Motor neuron (in vitro differentiated cells): ENCODE measurements at regions not wholly inside any gene's neighbourhood (a gene's known extent, or its start where the extent isn't known, plus 50 kb on each side); places are given as distances from the start of the nearest gene placed in this dataset.

Source experiments
- ATAC-seq, 8 experiments: fragments of 200-7000 bp; cut with Tn5 transposase; replicated peaks in 6 of 8; 2 replicates each; pipeline ENCODE4 v1.8.0; 2021; ENCODE audit warnings: mild to moderate bottlenecking in 8 of 8, moderate library complexity in 8 of 8
- H3K27ac ChIP-seq, 2 donors: fragments of 250-450 bp; sonication (Bioruptor Pico); 2 replicates each; pipeline ENCODE4 v1.9.0; 2021; ENCODE audit warnings: antibody characterized with exemption in 2 of 2, mild to moderate bottlenecking in 2 of 2, moderate library complexity in 1 of 2
- H3K4me1 ChIP-seq, 2 donors: fragments of 250-450 bp; sonication (Bioruptor Pico); replicated peaks in 1 of 2; 2 replicates each; pipeline ENCODE4 v1.6.1; 2021; ENCODE audit warnings: antibody characterized with exemption in 2 of 2, mild to moderate bottlenecking in 2 of 2, moderate library complexity in 1 of 2
- H3K4me3 ChIP-seq, 5 donors: fragments of 250-450 bp; sonication (Bioruptor Pico); 2 replicates each; pipeline ENCODE4 v1.9.0; 2021; ENCODE audit warnings: antibody characterized with exemption in 5 of 5, mild to moderate bottlenecking in 5 of 5, moderate library complexity in 4 of 5
- WGBS, 10 experiments: fragments of 450-650 bp; shearing (Covaris generic); methylation state at CpG; one replicate each; pipeline ENCODE4 v1.0.0; 2022; 5-methylcytosine and 5-hydroxymethylcytosine counted together
- in situ Hi-C, 9 experiments: fragments of 400-800 bp; cut with MboI; loops; one replicate each; pipeline ENCODE4 v1.15.0; 2021; ENCODE audit warnings: low sequenced_read_pairs in 9 of 9, low pct_unique_long_range_greater_than_20kb in 2 of 9; ENCODE audit not compliant: unreplicated experiment in 9 of 9

DNA sequence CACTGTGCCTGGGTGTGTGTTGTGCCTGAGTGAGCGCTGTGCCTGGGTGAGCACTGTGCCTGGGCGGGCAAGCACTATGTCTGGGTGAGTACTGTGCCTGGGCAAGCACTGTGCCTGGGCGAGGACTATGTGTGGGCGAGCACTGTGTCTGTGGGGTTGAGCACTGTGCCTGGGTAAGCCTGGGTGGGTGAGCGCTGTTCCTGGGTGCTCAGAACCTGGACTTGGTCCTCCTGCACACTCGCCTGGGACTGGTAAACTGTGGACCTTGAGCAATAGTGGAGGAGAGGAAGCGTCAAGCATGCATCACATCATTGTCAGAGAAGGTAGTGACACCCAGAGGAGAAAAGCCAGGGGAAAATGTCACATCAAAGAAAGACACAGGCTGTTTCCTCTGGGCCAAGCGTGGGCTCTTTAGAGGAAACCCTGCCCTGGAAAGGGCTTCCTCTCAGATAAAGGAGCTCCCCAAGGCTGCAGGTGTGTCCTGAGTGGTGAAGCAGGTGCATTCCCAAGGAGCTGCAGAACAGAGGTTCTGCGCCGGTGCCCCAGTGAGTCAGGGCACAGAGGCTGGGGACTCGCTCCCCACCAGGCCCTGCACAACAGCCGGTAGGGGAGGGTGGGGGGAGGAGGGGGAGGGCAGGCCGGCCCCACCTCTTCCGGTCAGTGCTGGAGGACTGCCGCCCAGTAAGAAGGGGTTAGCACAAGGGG, 141.2 kb downstream of the TEX29 start:
- WGBS, 10 experiments, result 0 to 100% (median 49%) methylated on average over 1 to 4 of the region's 15 CpGs; no CpG with 5 or more reads in 5 of the 10 experiments
- ATAC-seq, result peak in 2 of 8 experiments; percentile 7 to 8
- in situ Hi-C loops, result loop anchor here in 5 of 9 experiments (25.0 kb wide), 2 partner anchors 976 to 1151 kb away; no protein-coding TSS in a partner anchor
- Histone ChIP-seq H3K4me1 (no peaks in the 10 kb centered on the region), H3K4me3 (no peak overlapping the region), H3K27ac (no peak overlapping the region)

DNA sequence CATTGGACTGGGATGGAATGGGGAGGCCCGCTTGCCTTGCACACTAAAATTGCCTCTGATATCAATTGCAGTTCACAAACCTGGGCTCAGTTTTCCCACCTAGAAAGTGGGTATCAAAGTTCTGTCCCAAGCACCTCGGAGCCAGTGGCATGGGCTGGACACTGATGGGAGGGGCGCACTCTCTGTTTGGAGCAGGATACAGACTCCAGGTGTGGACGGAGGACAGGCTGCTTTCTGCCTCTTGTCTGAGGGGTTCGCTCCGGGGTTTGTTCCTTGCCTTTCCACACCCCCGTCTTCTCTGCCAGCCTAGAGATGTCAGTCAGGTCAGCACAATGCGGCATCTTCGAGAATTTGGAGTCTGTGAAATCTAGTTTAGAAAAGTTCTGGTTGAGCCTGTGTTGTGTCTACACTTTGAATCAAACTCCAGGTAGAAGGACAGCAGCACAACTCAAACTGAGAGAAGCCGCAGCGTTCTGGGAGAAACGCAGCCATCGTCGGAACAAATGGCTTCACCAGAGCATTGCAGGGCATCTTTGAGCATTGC, 141.9 kb downstream of the TEX29 start:
- Histone ChIP-seq H3K4me1 (no peaks in the 10 kb centered on the region), H3K4me3 (no peak overlapping the region), H3K27ac (no peak overlapping the region)
- in situ Hi-C loops, result loop anchor here in 5 of 9 experiments (25.0 kb wide), 2 partner anchors 975 to 1150 kb away; no protein-coding TSS in a partner anchor
- 57 to 79% (median 67%) methylated on average over 2 to 8 of the region's 14 CpGs; no CpG with 5 or more reads in 6 of the 10 experiments for WGBS, 10 experiments
- ATAC-seq, result no peak

DNA sequence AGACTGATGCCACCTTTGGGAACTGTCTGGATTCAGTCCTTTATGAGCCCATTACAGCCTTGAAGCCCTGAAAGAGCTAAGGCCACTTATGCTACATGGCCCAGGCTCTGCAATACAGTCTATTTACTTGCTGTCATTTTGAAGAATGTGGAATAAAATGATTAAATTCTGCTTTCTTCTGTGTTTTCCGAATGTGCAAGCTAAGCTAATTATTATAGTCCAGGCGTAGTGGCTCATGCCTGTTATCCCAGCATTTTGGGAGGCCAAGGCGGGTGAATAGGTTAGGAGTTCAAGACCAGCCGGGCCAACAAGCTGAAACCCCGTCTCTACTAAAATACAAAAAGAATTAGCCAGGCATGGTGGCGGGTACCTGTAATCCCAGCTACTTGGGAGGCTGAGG, 142.5 kb downstream of the TEX29 start:
- Histone ChIP-seq H3K27ac (no peak overlapping the region), H3K4me1 (no peaks in the 10 kb centered on the region), H3K4me3 (no peak overlapping the region)
- in situ Hi-C loops, result loop anchor here in 5 of 9 experiments (25.0 kb wide), 2 partner anchors 974 to 1149 kb away; no protein-coding TSS in a partner anchor
- WGBS, 10 experiments, result 22 to 94% (median 81%) methylated on average over 1 to 6 of the region's 6 CpGs; no CpG with 5 or more reads in 3 of the 10 experiments
- ATAC-seq, result no peak

DNA sequence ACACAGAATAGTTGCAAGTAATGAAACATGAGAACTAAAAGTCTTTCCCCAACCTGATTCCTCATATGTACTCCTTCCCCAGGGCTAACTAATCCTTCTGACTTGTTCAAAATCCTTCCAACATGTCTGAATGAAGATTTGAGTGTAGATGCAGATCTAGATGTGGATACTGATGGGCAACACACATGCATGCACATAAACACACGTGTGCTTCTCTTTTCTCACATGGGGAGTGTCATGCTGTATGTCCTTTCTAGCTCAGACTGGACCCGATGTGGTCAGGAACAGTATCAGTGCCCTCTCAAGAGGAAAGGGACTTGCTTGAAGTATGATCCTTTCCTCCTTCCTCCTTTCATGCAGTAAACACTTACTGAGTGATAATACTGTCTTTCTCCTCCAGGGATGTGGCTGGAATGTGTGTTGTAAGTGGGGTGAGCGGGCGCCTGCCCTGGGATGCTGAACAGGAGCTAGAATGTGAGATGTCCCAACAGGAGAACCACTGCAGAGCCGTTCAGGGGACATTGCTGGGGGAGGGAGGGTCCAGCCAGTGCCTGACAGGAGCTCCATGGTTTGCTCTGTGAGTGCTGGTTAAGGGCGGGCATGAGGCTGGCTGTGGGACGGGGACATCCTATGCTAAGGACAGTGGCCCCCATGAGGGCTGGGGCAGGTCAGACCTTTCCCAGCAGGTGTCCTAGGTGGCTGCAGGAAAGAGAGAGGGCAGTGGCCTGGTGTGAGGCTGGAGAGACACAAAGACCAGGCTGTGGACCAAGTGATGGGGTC, 146.9 kb downstream of the TEX29 start:
- Histone ChIP-seq H3K27ac (no peak overlapping the region), H3K4me3 (no peak overlapping the region), H3K4me1 (no peaks in the 10 kb centered on the region)
- WGBS, 10 experiments, result 20 to 100% (median 49%) methylated on average over 1 to 2 of the region's 7 CpGs; no CpG with 5 or more reads in 4 of the 10 experiments
- in situ Hi-C loops, result loop anchor here in 5 of 9 experiments (25.0 kb wide), 2 partner anchors 970 to 1145 kb away; no protein-coding TSS in a partner anchor
- no peak for ATAC-seq

DNA sequence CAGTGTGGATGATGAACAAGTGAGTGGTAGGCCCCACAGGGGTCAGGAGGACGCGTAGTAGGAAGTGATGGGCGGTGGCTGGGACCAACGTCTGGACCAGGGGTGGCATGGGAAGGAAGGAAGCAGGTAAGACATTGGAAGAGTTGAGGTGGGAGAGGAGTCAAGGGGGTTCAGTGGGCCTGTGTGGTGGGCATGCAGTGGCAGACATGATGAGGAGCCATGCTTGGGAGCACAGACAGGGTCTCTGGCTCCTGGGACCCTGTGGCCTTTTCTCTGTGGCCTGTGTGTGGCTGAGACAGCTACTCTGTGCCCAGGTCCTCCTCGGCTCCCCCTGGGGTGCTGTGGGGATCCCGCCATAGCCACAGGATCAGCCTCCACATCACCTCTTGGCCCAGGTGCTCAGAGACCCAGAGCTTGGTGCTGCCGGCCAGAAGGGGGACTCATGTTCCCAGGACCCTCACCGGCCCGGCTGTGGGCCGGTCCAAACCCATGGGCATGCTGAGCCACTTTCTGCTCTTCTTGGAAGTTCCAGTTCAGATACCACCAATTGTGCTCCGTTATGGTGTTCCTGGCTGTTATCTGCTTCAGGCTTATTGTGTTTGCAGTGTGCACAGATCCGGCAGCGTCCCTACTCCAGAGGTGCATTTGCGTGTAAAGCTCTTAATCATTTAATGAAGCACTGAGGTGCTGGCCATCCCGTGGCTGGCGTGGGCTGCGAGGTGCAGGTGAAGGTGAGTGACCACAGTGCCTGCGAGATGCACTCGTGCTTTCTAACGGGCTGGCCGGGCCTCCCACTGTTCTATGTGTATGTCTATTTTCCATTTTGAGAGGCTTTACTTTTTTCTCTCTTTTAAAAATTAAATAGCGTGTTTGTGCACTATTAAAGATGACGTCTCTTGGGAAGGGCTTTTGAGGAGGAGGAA, 147.9 kb downstream of the TEX29 start:
- WGBS, 10 experiments, result 0 to 100% (median 88%) methylated on average over 1 to 12 of the region's 23 CpGs; no CpG with 5 or more reads in 2 of the 10 experiments
- ATAC-seq, result no peak
- Histone ChIP-seq H3K27ac (no peak overlapping the region), H3K4me1 (no peaks in the 10 kb centered on the region), H3K4me3 (no peak overlapping the region)
- in situ Hi-C loops, result loop anchor here in 5 of 9 experiments (25.0 kb wide), 2 partner anchors 969 to 1144 kb away; no protein-coding TSS in a partner anchor

DNA sequence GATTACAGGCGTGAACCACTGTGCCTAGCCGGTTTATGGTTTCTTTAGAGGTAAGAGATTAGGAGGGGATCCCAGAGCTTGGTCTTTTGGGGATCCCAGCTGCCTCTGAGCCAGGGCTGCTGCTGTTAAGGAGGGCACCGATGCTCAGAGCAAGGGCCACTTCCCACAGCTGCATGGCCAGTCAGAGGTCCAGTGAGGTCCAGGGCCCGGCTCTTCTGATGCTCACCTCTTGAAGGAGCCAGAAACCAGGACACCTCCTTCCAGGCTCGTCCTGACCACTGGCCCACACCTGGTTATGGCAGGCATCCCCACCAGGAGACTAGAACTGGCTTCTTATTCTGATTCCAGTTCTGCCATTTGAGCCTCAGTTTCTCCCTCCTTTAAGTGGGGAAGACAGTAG, 149.0 kb downstream of the TEX29 start:
- ATAC-seq, result no peak
- H3K4me1 ChIP-seq, result no peaks in the 10 kb centered on the region
- in situ Hi-C loops, result loop anchor here in 5 of 9 experiments (25.0 kb wide), 2 partner anchors 968 to 1143 kb away; no protein-coding TSS in a partner anchor
- 20 to 100% (median 62%) methylated on average over 1 to 4 of the region's 5 CpGs; no CpG with 5 or more reads in 5 of the 10 experiments for WGBS, 10 experiments
- H3K4me3 ChIP-seq, result no peak overlapping the region
- H3K27ac ChIP-seq, result no peak overlapping the region

DNA sequence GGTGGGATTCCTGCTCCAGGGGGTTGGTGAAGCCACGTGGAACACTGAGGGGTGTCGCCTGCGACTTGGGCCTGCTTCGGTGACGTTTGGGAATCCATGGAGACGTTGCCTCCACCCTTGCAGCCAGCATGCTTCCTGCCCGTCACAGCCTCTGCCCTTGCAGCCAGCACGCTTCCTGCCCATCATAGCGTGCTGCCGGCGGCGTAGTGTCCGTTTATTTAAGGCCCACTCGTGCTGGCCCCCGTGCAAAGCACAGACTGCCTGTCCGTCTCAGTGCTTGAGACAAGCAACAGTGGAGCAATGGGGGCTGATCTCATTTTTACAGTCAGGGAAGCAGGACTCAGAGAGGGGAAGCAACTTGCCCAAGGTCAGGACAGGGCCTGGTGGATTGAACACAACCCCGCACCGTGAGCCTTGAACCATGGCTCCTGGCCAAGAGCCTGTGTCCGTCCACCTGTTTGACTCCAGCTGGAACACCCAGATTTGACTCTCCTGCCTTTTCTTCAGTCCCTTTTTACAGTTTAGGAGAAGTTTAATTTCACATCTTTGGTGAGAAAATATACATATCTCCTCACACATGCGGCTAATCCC, 149.6 kb downstream of the TEX29 start:
- no peak overlapping the region for H3K27ac ChIP-seq
- no peak for ATAC-seq
- WGBS, 10 experiments, result 23 to 100% (median 60%) methylated on average over 1 to 13 of the region's 20 CpGs; no CpG with 5 or more reads in 3 of the 10 experiments
- peaks cover 0 to 4% of the 10 kb centered on the region in 2 donors for H3K4me1 ChIP-seq
- in situ Hi-C loops, result loop anchor here in 8 of 9 experiments (10.0 to 25.0 kb wide), 3 partner anchors 967 to 1142 kb away; no protein-coding TSS in a partner anchor
- H3K4me3 ChIP-seq, result no peak overlapping the region

DNA sequence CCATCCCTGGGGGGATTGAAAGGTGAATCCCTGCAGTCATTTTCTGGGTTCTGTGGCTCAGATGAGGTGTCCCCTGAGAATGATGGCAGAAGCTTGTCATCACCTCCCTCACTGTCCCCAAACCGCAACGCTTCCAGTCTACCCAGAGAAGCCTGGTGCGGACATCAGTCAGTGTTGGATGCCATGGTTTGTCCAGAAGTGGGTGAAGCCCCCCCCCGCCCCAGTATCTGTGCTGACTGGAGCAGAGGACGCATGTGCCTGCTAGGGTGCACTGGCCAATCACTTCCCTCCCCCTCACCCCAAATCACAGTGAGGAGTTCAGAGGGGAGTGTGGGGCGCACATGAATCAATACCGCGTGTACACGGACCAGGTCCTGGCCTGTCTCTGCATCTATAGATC, 150.5 kb downstream of the TEX29 start:
- H3K4me1 ChIP-seq, result peaks cover 0 to 4% of the 10 kb centered on the region in 2 donors
- in situ Hi-C loops, result loop anchor here in 8 of 9 experiments (10.0 to 25.0 kb wide), 3 partner anchors 966 to 1141 kb away; no protein-coding TSS in a partner anchor
- no peak for ATAC-seq
- 20 to 90% (median 63%) methylated on average over 1 to 4 of the region's 9 CpGs; no CpG with 5 or more reads in 6 of the 10 experiments for whole genome bisulfite sequencing, 10 experiments
- H3K27ac ChIP-seq, result no peak overlapping the region
- no peak overlapping the region for H3K4me3 ChIP-seq

DNA sequence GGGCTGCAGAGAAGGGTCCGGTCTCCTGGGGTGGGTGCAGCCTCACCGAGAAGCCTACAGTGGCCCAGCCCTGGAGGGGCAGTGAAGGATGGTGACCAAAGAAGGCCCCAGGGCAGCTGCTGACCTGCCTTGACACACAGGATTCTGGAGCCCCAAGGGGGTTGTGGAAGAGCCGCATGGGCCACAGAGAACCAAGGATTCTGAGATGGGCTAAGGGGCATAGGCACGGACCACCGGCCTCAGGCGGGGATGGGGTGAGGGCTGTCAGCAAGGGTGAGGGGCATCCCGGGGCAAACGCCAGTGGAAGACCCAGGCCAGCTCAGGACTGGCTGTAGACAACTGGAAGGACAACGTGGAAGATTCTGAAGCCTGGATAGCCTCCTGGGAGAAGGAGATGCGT, 151.6 kb downstream of the TEX29 start:
- ATAC-seq, result no peak
- WGBS, 10 experiments, result 82 to 100% methylated on average over 1 to 4 of the region's 10 CpGs; no CpG with 5 or more reads in 8 of the 10 experiments
- Histone ChIP-seq H3K27ac (no peak overlapping the region), H3K4me3 (no peak overlapping the region), H3K4me1 (peaks cover 0 to 4% of the 10 kb centered on the region in 2 donors)
- in situ Hi-C loops, result loop anchor here in 8 of 9 experiments (10.0 to 25.0 kb wide), 3 partner anchors 965 to 1140 kb away; no protein-coding TSS in a partner anchor

DNA sequence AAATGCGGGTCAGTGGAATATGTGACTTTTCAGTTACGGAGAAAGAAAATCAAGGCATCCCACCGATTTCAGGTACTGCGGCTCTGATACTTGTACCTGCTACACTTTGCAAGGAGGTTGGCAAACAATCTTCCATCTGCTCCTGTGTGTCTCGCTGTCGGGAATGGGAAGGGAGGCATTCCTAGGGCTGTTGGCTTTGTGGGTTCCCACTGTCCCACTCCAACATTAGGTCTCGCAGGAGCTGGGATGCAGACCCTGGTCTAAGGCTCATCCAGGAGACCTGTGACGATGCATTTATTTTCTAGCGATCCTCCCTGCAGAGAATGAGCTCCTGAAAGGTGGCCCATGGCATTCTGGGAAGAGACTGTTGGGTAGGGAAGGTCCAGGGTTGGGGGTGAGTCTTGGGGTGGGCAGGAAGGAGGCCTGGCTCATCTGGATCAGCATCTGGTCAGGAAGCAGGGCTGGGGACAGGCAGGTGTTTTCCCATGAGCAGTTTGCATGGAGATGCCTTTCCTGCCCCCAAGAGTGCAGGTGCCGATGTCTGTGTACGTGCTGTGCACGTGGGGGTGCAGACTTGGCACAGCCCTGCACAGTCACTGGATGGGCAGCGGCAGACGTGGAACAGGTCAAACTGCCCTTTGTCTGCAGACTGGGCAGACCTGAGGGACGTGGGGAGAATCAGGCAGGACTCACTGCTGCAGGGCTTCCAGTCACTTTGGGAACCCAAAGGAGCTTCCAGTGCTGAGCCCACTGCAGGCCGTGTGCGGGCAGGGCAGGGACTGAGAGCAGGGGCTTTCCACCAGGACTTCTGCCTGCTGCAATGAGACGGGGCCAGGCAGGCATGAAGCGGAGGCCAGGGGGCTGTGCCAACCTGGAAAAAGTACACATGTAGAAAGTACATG, 152.4 kb downstream of the TEX29 start:
- ATAC-seq, result no peak
- in situ Hi-C loops, result loop anchor here in 8 of 9 experiments (10.0 to 25.0 kb wide), 3 partner anchors 964 to 1139 kb away; no protein-coding TSS in a partner anchor
- WGBS, 10 experiments, result 37 to 89% (median 48%) methylated on average over 1 to 8 of the region's 19 CpGs; no CpG with 5 or more reads in 3 of the 10 experiments

More for the DNA sequence above, 152.4 kb downstream of the TEX29 start:
- Histone ChIP-seq H3K27ac (no peak overlapping the region), H3K4me3 (no peak overlapping the region), H3K4me1 (peaks cover 0 to 4% of the 10 kb centered on the region in 2 donors)
